H9 (cell line): ENCODE measurements at regions not wholly inside any gene's neighbourhood (a gene's known extent, or its start where the extent isn't known, plus 50 kb on each side); places are given as distances from the start of the nearest gene placed in this dataset.
A peak's percentile ranks its signal among the peaks of the same experiment; 100 is the strongest.

Experiments used
- DNase-seq: peaks from one replicate; pipeline ENCODE4 v3.0.0-alpha.2; 2017
- H2AFZ ChIP-seq: one replicate; pipeline ENCODE4 v1.6.1; 2013; ENCODE audit warnings: mild to moderate bottlenecking, low read length, control low read depth, moderate library complexity
- H2AK5ac ChIP-seq: 2 replicates; pipeline ENCODE4 v1.6.1; 2013; ENCODE audit warnings: low read length, control low read depth, mixed read lengths; ENCODE audit not compliant: insufficient read length
- H2BK120ac ChIP-seq: one replicate; pipeline ENCODE4 v1.6.1; 2013; ENCODE audit warnings: low read depth, mild to moderate bottlenecking, low read length, control low read depth, inconsistent platforms; ENCODE audit not compliant: poor library complexity, severe bottlenecking
- H2BK12ac ChIP-seq: 2 replicates; pipeline ENCODE4 v1.6.1; 2013; ENCODE audit warnings: low read length, control low read depth, mixed read lengths, low read depth; ENCODE audit not compliant: insufficient read length
- H2BK15ac ChIP-seq: 2 replicates; pipeline ENCODE4 v1.6.1; 2013; ENCODE audit warnings: low read depth, low read length, control low read depth
- H2BK20ac ChIP-seq: one replicate; pipeline ENCODE4 v1.6.1; 2013; ENCODE audit warnings: low read depth, mild to moderate bottlenecking, low read length, control low read depth, inconsistent platforms; ENCODE audit not compliant: poor library complexity, severe bottlenecking
- H2BK5ac ChIP-seq: 2 replicates; pipeline ENCODE4 v1.6.1; 2013; ENCODE audit warnings: low read length, control low read depth, mixed read lengths; ENCODE audit not compliant: insufficient read length
- H3K14ac ChIP-seq: 2 replicates; pipeline ENCODE4 v1.6.1; 2013; ENCODE audit warnings: low read length, control low read depth; ENCODE audit not compliant: insufficient read depth
- H3K18ac ChIP-seq: 2 replicates; pipeline ENCODE4 v1.6.1; 2013; ENCODE audit warnings: low read depth, mild to moderate bottlenecking, mixed read lengths, low read length, control low read depth; ENCODE audit not compliant: insufficient read length
- H3K23ac ChIP-seq: 2 replicates; pipeline ENCODE4 v1.6.1; 2013; ENCODE audit warnings: low read length, control low read depth, mixed read lengths, low read depth; ENCODE audit not compliant: insufficient read length
- H3K23me2 ChIP-seq: 2 replicates; pipeline ENCODE4 v1.6.1; 2013; ENCODE audit warnings: low read depth, mild to moderate bottlenecking, mixed read lengths, low read length, control low read depth; ENCODE audit not compliant: insufficient read length, poor library complexity, severe bottlenecking
- H3K27ac ChIP-seq: 2 replicates; pipeline ENCODE4 v1.5.1; 2013; ENCODE audit warnings: low read length, control low read depth, mixed read lengths, low read depth; ENCODE audit not compliant: insufficient read length
- H3K27me3 ChIP-seq: 2 replicates; pipeline ENCODE4 v1.6.1; 2013; ENCODE audit warnings: low read length, control low read depth, inconsistent platforms; ENCODE audit not compliant: insufficient read depth
- H3K4ac ChIP-seq: 2 replicates; pipeline ENCODE4 v1.6.1; 2013; ENCODE audit warnings: low read depth, mild to moderate bottlenecking, control low read depth, inconsistent platforms, low read length, moderate library complexity
- H3K4me1 ChIP-seq: 2 replicates; pipeline ENCODE4 v1.6.1; 2013; ENCODE audit warnings: low read length, control low read depth, inconsistent platforms; ENCODE audit not compliant: insufficient read depth
- H3K4me2 ChIP-seq: 2 replicates; pipeline ENCODE4 v1.6.1; 2013; ENCODE audit warnings: low read length, control low read depth, mixed read lengths; ENCODE audit not compliant: insufficient read length, insufficient read depth
- H3K56ac ChIP-seq: 2 replicates; pipeline ENCODE4 v1.6.1; 2013; ENCODE audit warnings: low read depth, mild to moderate bottlenecking, mixed read lengths, low read length, control low read depth; ENCODE audit not compliant: insufficient read length
- H3K79me1 ChIP-seq: 2 replicates; pipeline ENCODE4 v1.6.1; 2013; ENCODE audit warnings: low read depth, mild to moderate bottlenecking, moderate library complexity, low read length, control low read depth, inconsistent platforms; ENCODE audit not compliant: insufficient read depth, poor library complexity, severe bottlenecking
- H3K79me2 ChIP-seq: 2 replicates; pipeline ENCODE4 v1.6.1; 2013; ENCODE audit warnings: low read length, control low read depth, inconsistent platforms; ENCODE audit not compliant: insufficient read depth
- H3K9ac ChIP-seq: 2 replicates; pipeline ENCODE4 v1.6.1; 2013; ENCODE audit warnings: low read length, control low read depth, mixed read lengths; ENCODE audit not compliant: insufficient read length; ENCODE audit errors: extremely low read depth
- H3K9me3 ChIP-seq: one replicate; pipeline ENCODE4 v1.6.1; 2013; ENCODE audit warnings: low read depth, low read length, inconsistent platforms; ENCODE audit not compliant: control insufficient read depth
- H3T11ph ChIP-seq: one replicate; pipeline ENCODE4 v1.6.1; 2013; ENCODE audit warnings: mild to moderate bottlenecking, low read length, control low read depth, inconsistent platforms
- H4K20me1 ChIP-seq: one replicate; pipeline ENCODE4 v1.6.1; 2013; ENCODE audit not compliant: control insufficient read depth, insufficient read length, insufficient read depth
- H4K5ac ChIP-seq: 2 replicates; pipeline ENCODE4 v1.6.1; 2013; ENCODE audit warnings: low read depth, mild to moderate bottlenecking, mixed read lengths, low read length, control low read depth; ENCODE audit not compliant: insufficient read length
- H4K8ac ChIP-seq: replicated peaks from 2 replicates; pipeline ENCODE4 v1.6.1; 2013; ENCODE audit warnings: low read length, control low read depth, mixed read lengths, low read depth; ENCODE audit not compliant: insufficient read length
- H4K91ac ChIP-seq: 2 replicates; pipeline ENCODE4 v1.6.1; 2013; ENCODE audit warnings: low read depth, mild to moderate bottlenecking, moderate library complexity, mixed read lengths, low read length, control low read depth; ENCODE audit not compliant: insufficient read length
- H3K27ac Mint-ChIP-seq, 3 experiments: 2 replicates in 2 of 3; 3 replicates in 1 of 3; pipeline ENCODE4 v1.8.0; 2020 to 2021; ENCODE audit warnings: mixed read lengths in 3 of 3, mild to moderate bottlenecking in 1 of 3, moderate library complexity in 1 of 3
- H3K27me3 Mint-ChIP-seq: 2 replicates; pipeline ENCODE4 v1.8.0; 2021; ENCODE audit warnings: low read depth, mild to moderate bottlenecking, moderate library complexity, mixed read lengths
- H3K36me3 Mint-ChIP-seq, 3 experiments: 2 replicates in 2 of 3; 3 replicates in 1 of 3; pipeline ENCODE4 v1.8.0; 2020 to 2021; ENCODE audit warnings: low read depth in 3 of 3, mixed read lengths in 3 of 3; ENCODE audit not compliant: insufficient read depth in 1 of 3
- H3K4me1 Mint-ChIP-seq, 2 experiments: 2 replicates each; pipeline ENCODE4 v1.8.0; 2020; ENCODE audit warnings: mixed read lengths in 2 of 2
- H3K4me3 Mint-ChIP-seq, 2 experiments: 2 replicates in 1 of 2; 3 replicates in 1 of 2; pipeline ENCODE4 v1.8.0; 2020 to 2021; ENCODE audit warnings: mild to moderate bottlenecking in 2 of 2, mixed read lengths in 2 of 2, moderate library complexity in 1 of 2
- H3K9me3 Mint-ChIP-seq, 2 experiments: 2 replicates in 1 of 2; 3 replicates in 1 of 2; pipeline ENCODE4 v1.8.0; 2020; ENCODE audit warnings: mild to moderate bottlenecking in 2 of 2, mixed read lengths in 2 of 2, moderate library complexity in 1 of 2
- WGBS: extraction: QIAGEN DNeasy Blood & Tissue Kit; methylation state at CpG from one replicate; pipeline ENCODE4 v1.1.7; 2013; ENCODE audit warnings: missing lambda C conversion rate, low lambda C conversion rate, mixed read lengths; ENCODE audit not compliant: insufficient read length; ENCODE audit errors: extremely low coverage; 5-methylcytosine and 5-hydroxymethylcytosine counted together
- TF ChIP-seq, protein P1 (sequence below): fragments of 200-600 bp; sonication (generic); conservative IDR thresholded peaks from 3 replicates; pipeline ENCODE4 v1.8.0; 2021; ENCODE audit warnings: antibody characterized with exemption, mild to moderate bottlenecking

DNA sequence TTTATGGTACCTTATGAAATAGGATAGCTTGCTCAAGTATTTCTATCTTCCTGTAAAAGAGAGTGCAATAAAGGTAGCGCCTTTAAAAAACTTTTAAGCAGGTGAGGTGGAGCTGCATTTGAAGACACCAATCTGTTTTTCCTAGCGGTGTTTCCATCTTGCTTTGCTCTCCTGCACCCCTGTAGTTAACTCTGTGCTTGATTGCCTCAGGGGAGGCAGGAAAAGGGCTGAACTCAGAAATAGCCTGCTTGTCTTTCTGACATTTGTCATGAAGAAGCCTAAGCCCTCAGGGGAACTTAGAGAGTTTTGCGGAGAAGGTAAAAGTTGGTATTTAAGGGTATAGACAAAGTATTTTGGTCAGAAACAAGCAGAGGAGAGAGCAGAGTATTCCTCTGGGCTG lies 63.0 kb upstream of the TPRG1 start:
- H3K4me2 ChIP-seq = no peak overlapping the region

More for the DNA sequence above, 63.0 kb upstream of the TPRG1 start:
- Histone ChIP-seq H3K14ac (no peak overlapping the region), H2BK5ac (no peak overlapping the region), H3K79me2 (no peaks in the 10 kb centered on the region), H3K4ac (no peak overlapping the region), H3K23ac (no peak overlapping the region), H3K27me3 (no peaks in the 10 kb centered on the region), H2BK20ac (no peak overlapping the region), H4K5ac (no peak overlapping the region), H4K20me1 (no peaks in the 10 kb centered on the region), H2BK12ac (no peak overlapping the region), H3K56ac (no peak overlapping the region), H3K9ac (no peak overlapping the region), H3T11ph (no peak overlapping the region), H4K91ac (no peak overlapping the region), H2BK15ac (no peak overlapping the region), H2BK120ac (no peak overlapping the region), H2AK5ac (no peak overlapping the region), H3K4me1 (no peaks in the 10 kb centered on the region), H3K9me3 (no peaks in the 10 kb centered on the region), H3K23me2 (no peaks in the 10 kb centered on the region), H2AFZ (no peak overlapping the region), H4K8ac (no peak overlapping the region), H3K27ac (no peak overlapping the region), H3K18ac (no peak overlapping the region), H3K79me1 (no peaks in the 10 kb centered on the region)
- Mint-ChIP-seq H3K4me1 (peaks cover 0 to 3% of the 10 kb centered on the region in 2 experiments; a peak in 1 of 4 replicates), H3K4me3 (no peak overlapping the region), H3K9me3 (peaks cover 0 to 3% of the 10 kb centered on the region in 2 experiments; a peak in 3 of 5 replicates), H3K36me3 (no peaks in the 10 kb centered on the region; a peak in 1 of 7 replicates), H3K27ac (peak overlapping the region in 1 of 3 experiments; percentile 54; a peak in 2 of 7 replicates), H3K27me3 (no peaks in the 10 kb centered on the region; the same call in 1 of the 2 replicates)
- TF ChIP-seq, protein P1, sequence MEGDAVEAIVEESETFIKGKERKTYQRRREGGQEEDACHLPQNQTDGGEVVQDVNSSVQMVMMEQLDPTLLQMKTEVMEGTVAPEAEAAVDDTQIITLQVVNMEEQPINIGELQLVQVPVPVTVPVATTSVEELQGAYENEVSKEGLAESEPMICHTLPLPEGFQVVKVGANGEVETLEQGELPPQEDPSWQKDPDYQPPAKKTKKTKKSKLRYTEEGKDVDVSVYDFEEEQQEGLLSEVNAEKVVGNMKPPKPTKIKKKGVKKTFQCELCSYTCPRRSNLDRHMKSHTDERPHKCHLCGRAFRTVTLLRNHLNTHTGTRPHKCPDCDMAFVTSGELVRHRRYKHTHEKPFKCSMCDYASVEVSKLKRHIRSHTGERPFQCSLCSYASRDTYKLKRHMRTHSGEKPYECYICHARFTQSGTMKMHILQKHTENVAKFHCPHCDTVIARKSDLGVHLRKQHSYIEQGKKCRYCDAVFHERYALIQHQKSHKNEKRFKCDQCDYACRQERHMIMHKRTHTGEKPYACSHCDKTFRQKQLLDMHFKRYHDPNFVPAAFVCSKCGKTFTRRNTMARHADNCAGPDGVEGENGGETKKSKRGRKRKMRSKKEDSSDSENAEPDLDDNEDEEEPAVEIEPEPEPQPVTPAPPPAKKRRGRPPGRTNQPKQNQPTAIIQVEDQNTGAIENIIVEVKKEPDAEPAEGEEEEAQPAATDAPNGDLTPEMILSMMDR = no peak
- no CpG with 5 or more reads among the region's 3 CpGs for WGBS
- no peak for DNase-seq
